ENCODE measurements at regions not wholly inside any gene's neighbourhood (a gene's known extent, or its start where the extent isn't known, plus 50 kb on each side); places are given as distances from the start of the nearest gene placed in this dataset.

GRCh38 chr22:26743149-26743548 lies 85.8 kb downstream of the MIAT start:
- Histone ChIP-seq H3K4me2 (ENCODE audit: low read length) (no peak overlapping the region), H3K79me2 (no peaks in the 10 kb centered on the region), H3K27ac (no peak overlapping the region), H3K9ac (no peak overlapping the region), H3K27me3 (ENCODE audit: control insufficient read depth, insufficient read depth, low read length) (no peaks in the 10 kb centered on the region), H2AFZ (no peak overlapping the region), H3K9me3 (ENCODE audit: control insufficient read depth, low read length) (no peaks in the 10 kb centered on the region), H3K4me3 (ENCODE audit: low read depth, low read length) (no peak overlapping the region), H3K4me1 (no peaks in the 10 kb centered on the region), H3K36me3 (ENCODE audit: control insufficient read depth, insufficient read depth, low read length) (no peaks in the 10 kb centered on the region)
- TF ChIP-seq CTCF (IDR thresholded peaks at IDR 0.05), result no peak

DNA sequence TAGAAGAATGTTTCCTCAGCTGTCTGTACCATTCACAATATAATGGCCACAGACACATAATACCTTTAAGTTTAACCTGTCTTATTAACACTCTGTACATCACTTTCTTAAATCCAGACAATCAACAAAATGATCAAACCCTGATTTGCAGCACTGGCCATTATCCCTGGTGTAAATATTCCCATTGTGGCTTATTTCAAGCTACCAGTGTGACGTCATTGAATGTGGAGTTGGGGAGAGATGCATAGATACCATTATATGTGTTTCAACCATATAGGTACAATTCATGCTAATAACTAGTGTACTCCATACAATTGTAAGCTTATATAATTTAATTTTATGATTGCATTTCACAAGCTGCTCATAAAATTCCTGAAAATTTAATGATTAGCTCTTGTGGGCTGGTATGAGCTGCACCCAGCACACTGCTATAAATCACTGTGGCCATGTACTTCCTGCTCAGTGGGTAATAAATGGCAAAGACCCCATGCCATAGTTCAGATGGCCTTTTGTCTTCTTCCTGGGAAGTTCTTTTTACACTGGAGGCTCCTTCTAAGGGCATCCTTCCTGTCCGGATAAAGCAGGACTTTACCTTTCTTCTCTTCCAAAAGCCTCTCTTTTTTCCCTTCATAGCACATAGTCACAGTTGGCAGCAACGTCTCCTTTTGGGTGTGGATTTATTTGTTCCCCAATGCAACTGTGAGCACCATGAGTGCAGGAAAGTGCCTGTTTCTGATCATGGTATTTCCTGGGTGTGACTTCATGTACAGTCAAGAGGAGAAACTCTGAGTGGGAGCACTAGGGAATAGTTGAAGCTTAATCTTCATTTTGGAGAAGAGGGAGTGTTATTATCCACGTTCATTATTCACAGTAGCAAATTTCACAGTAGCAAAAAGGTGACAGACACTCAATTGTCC lies 87.8 kb downstream of the MIAT start:
- no peaks in the 10 kb centered on the region for H3K36me3 ChIP-seq (ENCODE audit: control insufficient read depth, insufficient read depth, low read length)
- H3K79me2 ChIP-seq, result no peaks in the 10 kb centered on the region
- no peaks in the 10 kb centered on the region for H3K4me1 ChIP-seq
- no peaks in the 10 kb centered on the region for H3K27me3 ChIP-seq (ENCODE audit: control insufficient read depth, insufficient read depth, low read length)
- no peaks in the 10 kb centered on the region for H3K9me3 ChIP-seq (ENCODE audit: control insufficient read depth, low read length)
- TF ChIP-seq CTCF (IDR thresholded peaks at IDR 0.05), result no peak
- H3K4me3 ChIP-seq (ENCODE audit: low read depth, low read length), result no peak overlapping the region
- no peak overlapping the region for H3K27ac ChIP-seq
- H3K4me2 ChIP-seq (ENCODE audit: low read length), result no peak overlapping the region
- no peak overlapping the region for H3K9ac ChIP-seq
- H2AFZ ChIP-seq, result no peak overlapping the region

DNA sequence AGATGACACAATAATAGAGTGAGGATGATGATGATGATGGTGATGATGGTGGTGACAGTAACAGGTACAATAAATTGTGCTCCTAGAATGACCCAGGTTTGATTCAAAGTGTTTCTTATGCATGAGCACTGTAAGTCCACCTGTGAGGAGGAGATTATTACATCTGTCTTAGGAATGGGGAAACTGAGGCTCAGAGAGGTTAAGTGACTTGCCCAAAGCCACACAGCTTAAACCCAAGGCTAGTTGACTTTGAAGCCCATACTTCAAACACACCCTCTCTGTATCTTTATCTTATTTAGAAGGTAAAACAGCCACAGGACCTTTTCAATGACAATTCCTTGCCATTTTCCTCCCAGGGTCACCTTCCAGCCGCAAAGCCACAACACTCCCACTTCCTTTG lies 88.9 kb downstream of the MIAT start:
- no peak overlapping the region for H2AFZ ChIP-seq
- no peak overlapping the region for H3K4me2 ChIP-seq (ENCODE audit: low read length)
- H3K4me1 ChIP-seq, result no peaks in the 10 kb centered on the region
- no peaks in the 10 kb centered on the region for H3K79me2 ChIP-seq
- no peaks in the 10 kb centered on the region for H3K36me3 ChIP-seq (ENCODE audit: control insufficient read depth, insufficient read depth, low read length)
- H3K9me3 ChIP-seq (ENCODE audit: control insufficient read depth, low read length), result no peaks in the 10 kb centered on the region
- H3K27me3 ChIP-seq (ENCODE audit: control insufficient read depth, insufficient read depth, low read length), result no peaks in the 10 kb centered on the region
- H3K4me3 ChIP-seq (ENCODE audit: low read depth, low read length), result no peak overlapping the region
- H3K9ac ChIP-seq, result no peak overlapping the region
- no peak overlapping the region for H3K27ac ChIP-seq
- TF ChIP-seq CTCF (IDR thresholded peaks at IDR 0.05), result no peak

DNA sequence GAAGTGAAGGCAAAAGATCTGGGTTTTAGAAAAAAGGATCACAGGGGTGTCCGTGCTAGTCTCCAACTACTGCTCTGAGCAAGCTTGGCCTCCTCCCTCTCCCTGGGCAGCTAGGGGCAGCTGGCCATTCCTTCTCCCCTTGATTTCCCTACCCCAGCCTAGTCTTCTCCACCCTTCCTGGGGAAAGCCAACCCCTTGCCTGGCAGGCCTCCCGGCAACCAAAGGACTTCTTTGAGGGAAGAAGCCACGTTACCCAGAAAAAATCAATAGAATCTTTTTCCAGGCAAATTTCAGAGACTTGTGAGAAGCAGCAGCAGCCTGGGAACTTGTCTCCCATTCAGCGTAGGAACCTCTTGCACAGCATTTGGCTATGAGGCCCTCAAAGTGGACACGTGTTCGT lies 91.5 kb downstream of the MIAT start:
- Histone ChIP-seq H3K4me1 (no peaks in the 10 kb centered on the region), H3K4me2 (ENCODE audit: low read length) (no peak overlapping the region), H2AFZ (no peak overlapping the region), H3K36me3 (ENCODE audit: control insufficient read depth, insufficient read depth, low read length) (no peaks in the 10 kb centered on the region), H3K27me3 (ENCODE audit: control insufficient read depth, insufficient read depth, low read length) (no peaks in the 10 kb centered on the region), H3K9me3 (ENCODE audit: control insufficient read depth, low read length) (no peaks in the 10 kb centered on the region), H3K27ac (no peak overlapping the region), H3K4me3 (ENCODE audit: low read depth, low read length) (no peak overlapping the region), H3K9ac (no peak overlapping the region), H3K79me2 (no peaks in the 10 kb centered on the region)
- no peak for TF ChIP-seq CTCF (IDR thresholded peaks at IDR 0.05)

GRCh38 chr22:26751217-26751616 lies 93.8 kb downstream of the MIAT start:
- H3K4me3 ChIP-seq (ENCODE audit: low read depth, low read length), result no peak overlapping the region
- no peak overlapping the region for H2AFZ ChIP-seq
- H3K79me2 ChIP-seq, result no peaks in the 10 kb centered on the region
- H3K36me3 ChIP-seq (ENCODE audit: control insufficient read depth, insufficient read depth, low read length), result no peaks in the 10 kb centered on the region
- no peak overlapping the region for H3K27ac ChIP-seq
- no peak for TF ChIP-seq CTCF (IDR thresholded peaks at IDR 0.05)
- H3K27me3 ChIP-seq (ENCODE audit: control insufficient read depth, insufficient read depth, low read length), result no peaks in the 10 kb centered on the region
- no peak overlapping the region for H3K4me2 ChIP-seq (ENCODE audit: low read length)
- H3K4me1 ChIP-seq, result no peaks in the 10 kb centered on the region
- H3K9ac ChIP-seq, result no peak overlapping the region
- no peaks in the 10 kb centered on the region for H3K9me3 ChIP-seq (ENCODE audit: control insufficient read depth, low read length)
